A673 (cell line): ENCODE measurements at regions not wholly inside any gene's neighbourhood (a gene's known extent, or its start where the extent isn't known, plus 50 kb on each side); places are given as distances from the start of the nearest gene placed in this dataset.

Experiments used
- EZH2 ChIP-seq: fragments of 200-600 bp; sonication (generic); IDR thresholded peaks from 2 replicates; pipeline ENCODE4 v1.6.1; 2017; ENCODE audit warnings: borderline replicate concordance, low read depth, mild to moderate bottlenecking, mixed read lengths, antibody characterized with exemption, low read length; ENCODE audit not compliant: poor library complexity, severe bottlenecking
- TF ChIP-seq, protein P1 (sequence below): fragments of 300-800, 200-600 bp; sonication (generic); conservative IDR thresholded peaks from 2 replicates; pipeline ENCODE4 v1.5.1; 2017; ENCODE audit warnings: low read depth, mild to moderate bottlenecking, antibody characterized with exemption, low read length, moderate library complexity, mixed read lengths

DNA sequence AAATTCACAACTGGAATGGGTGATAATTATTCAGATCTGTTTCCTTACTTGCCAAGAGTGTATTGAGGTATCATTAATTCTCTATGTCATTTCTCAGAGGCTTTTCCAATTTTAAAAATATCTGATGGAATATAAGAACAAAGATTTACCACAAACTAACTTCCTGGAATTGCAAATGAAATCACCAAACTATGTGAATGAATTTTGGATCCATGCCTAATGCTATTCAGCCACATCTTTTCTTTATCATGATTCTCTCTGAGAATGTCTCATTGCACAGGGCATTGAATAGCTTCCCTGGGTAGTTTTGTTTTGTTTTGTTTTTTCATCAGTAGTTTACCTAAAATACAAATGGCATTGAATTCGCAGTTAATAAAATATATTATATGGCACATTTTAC, 146.9 kb upstream of the FBN2 start:
- TF ChIP-seq, protein P1, sequence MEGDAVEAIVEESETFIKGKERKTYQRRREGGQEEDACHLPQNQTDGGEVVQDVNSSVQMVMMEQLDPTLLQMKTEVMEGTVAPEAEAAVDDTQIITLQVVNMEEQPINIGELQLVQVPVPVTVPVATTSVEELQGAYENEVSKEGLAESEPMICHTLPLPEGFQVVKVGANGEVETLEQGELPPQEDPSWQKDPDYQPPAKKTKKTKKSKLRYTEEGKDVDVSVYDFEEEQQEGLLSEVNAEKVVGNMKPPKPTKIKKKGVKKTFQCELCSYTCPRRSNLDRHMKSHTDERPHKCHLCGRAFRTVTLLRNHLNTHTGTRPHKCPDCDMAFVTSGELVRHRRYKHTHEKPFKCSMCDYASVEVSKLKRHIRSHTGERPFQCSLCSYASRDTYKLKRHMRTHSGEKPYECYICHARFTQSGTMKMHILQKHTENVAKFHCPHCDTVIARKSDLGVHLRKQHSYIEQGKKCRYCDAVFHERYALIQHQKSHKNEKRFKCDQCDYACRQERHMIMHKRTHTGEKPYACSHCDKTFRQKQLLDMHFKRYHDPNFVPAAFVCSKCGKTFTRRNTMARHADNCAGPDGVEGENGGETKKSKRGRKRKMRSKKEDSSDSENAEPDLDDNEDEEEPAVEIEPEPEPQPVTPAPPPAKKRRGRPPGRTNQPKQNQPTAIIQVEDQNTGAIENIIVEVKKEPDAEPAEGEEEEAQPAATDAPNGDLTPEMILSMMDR: no peak
- TF ChIP-seq EZH2: no peak
